ENCODE measurements at regions not wholly inside any gene's neighbourhood (a gene's known extent, or its start where the extent isn't known, plus 50 kb on each side); places are given as distances from the start of the nearest gene placed in this dataset.

GRCh38 chr13:88074794-88075510 lies 403.8 kb downstream of the SLITRK5 start:
- Histone ChIP-seq H3K4me2 (no peak overlapping the region), H4K20me1 (ENCODE audit: insufficient read depth) (no peaks in the 10 kb centered on the region), H3K4me1 (replicated peaks; ENCODE audit: insufficient read depth) (no peaks in the 10 kb centered on the region), H3K9me2 (ENCODE audit: insufficient read depth) (no peaks in the 10 kb centered on the region), H3K9me3 (ENCODE audit: insufficient read depth, low read depth) (no peaks in the 10 kb centered on the region), H3F3A (ENCODE audit: insufficient read depth, low read depth) (no peaks in the 10 kb centered on the region), H2AFZ (no peak overlapping the region), H3K79me2 (ENCODE audit: low read depth) (no peaks in the 10 kb centered on the region), H3K27me3 (ENCODE audit: insufficient read depth, low read depth) (no peaks in the 10 kb centered on the region), H3K27ac (no peak overlapping the region), H3K4me3 (no peak overlapping the region), H3K36me3 (ENCODE audit: low read depth) (no peaks in the 10 kb centered on the region)
- intact Hi-C loops (cut with micrococcal nuclease; ENCODE audit: unreplicated experiment), result no loop called here
- DNase-seq, result no peak
- BruUV-seq (replicated peaks), result no TSS peak
- no peak for TF ChIP-seq CTCF (conservative IDR thresholded peaks at IDR 0.05)
- no peak for TF ChIP-seq EZH2 (IDR thresholded peaks at IDR 0.05; ENCODE audit: low read depth)
- CTCF ChIA-PET, result no interaction called here
- POLR2A ChIA-PET (ENCODE audit: unreplicated experiment), result no interaction called here

- H3K27me3 ChIP-seq (ENCODE audit: insufficient read depth, low read depth), result no peaks in the 10 kb centered on the region
- H3K27ac ChIP-seq, result no peak overlapping the region
- H3K9me2 ChIP-seq (ENCODE audit: insufficient read depth), result no peaks in the 10 kb centered on the region
- H3K4me3 ChIP-seq, result no peak overlapping the region
- ChIA-PET CTCF (no interaction called here), POLR2A (ENCODE audit: unreplicated experiment) (no interaction called here)
- no peaks in the 10 kb centered on the region for H3K9me3 ChIP-seq (ENCODE audit: insufficient read depth, low read depth)
- H3K4me1 ChIP-seq (replicated peaks; ENCODE audit: insufficient read depth), result no peaks in the 10 kb centered on the region
- H3K4me2 ChIP-seq, result no peak overlapping the region
- H3K36me3 ChIP-seq (ENCODE audit: low read depth), result no peaks in the 10 kb centered on the region
- BruUV-seq (replicated peaks), result no TSS peak
- no peaks in the 10 kb centered on the region for H3F3A ChIP-seq (ENCODE audit: insufficient read depth, low read depth)
- H2AFZ ChIP-seq, result no peak overlapping the region
- no peaks in the 10 kb centered on the region for H3K79me2 ChIP-seq (ENCODE audit: low read depth)
- intact Hi-C loops (cut with micrococcal nuclease; ENCODE audit: unreplicated experiment), result no loop called here
- TF ChIP-seq CTCF (conservative IDR thresholded peaks at IDR 0.05) (no peak), EZH2 (IDR thresholded peaks at IDR 0.05; ENCODE audit: low read depth) (no peak)
- DNase-seq, result no peak
- H4K20me1 ChIP-seq (ENCODE audit: insufficient read depth), result no peaks in the 10 kb centered on the region
These were observed 413.9 kb downstream of the SLITRK5 start for GRCh38 chr13:88085036-88085435.

- H3K4me3 ChIP-seq, result no peak overlapping the region
- no peak for DNase-seq
- intact Hi-C loops (cut with micrococcal nuclease; ENCODE audit: unreplicated experiment), result no loop called here
- no peaks in the 10 kb centered on the region for H3F3A ChIP-seq (ENCODE audit: insufficient read depth, low read depth)
- CTCF ChIA-PET, result no interaction called here
- no peaks in the 10 kb centered on the region for H3K36me3 ChIP-seq (ENCODE audit: low read depth)
- H3K9me2 ChIP-seq (ENCODE audit: insufficient read depth), result no peaks in the 10 kb centered on the region
- no TSS peak for BruUV-seq (replicated peaks)
- TF ChIP-seq CTCF (conservative IDR thresholded peaks at IDR 0.05), result no peak
- no peak for TF ChIP-seq EZH2 (IDR thresholded peaks at IDR 0.05; ENCODE audit: low read depth)
- H3K4me1 ChIP-seq (replicated peaks; ENCODE audit: insufficient read depth), result no peaks in the 10 kb centered on the region
- no peaks in the 10 kb centered on the region for H3K27me3 ChIP-seq (ENCODE audit: insufficient read depth, low read depth)
- no peak overlapping the region for H3K27ac ChIP-seq
- no peak overlapping the region for H3K4me2 ChIP-seq
- H2AFZ ChIP-seq, result no peak overlapping the region
- H3K79me2 ChIP-seq (ENCODE audit: low read depth), result no peaks in the 10 kb centered on the region
- H3K9me3 ChIP-seq (ENCODE audit: insufficient read depth, low read depth), result no peaks in the 10 kb centered on the region
- H4K20me1 ChIP-seq (ENCODE audit: insufficient read depth), result no peaks in the 10 kb centered on the region
- POLR2A ChIA-PET (ENCODE audit: unreplicated experiment), result no interaction called here
These were observed 415.4 kb downstream of the SLITRK5 start for GRCh38 chr13:88086577-88086976.
